Upper lobe of left lung (tissue), 4 donors: ENCODE measurements at regions not wholly inside any gene's neighbourhood (a gene's known extent, or its start where the extent isn't known, plus 50 kb on each side); places are given as distances from the start of the nearest gene placed in this dataset.

Source experiments
- POLR2A ChIP-seq, 4 donors: fragments of 450-650 bp; IDR thresholded peaks; one replicate each; pipeline ENCODE4 v1.5.1; 2016 to 2017; ENCODE audit warnings: antibody characterized with exemption in 4 of 4, mild to moderate bottlenecking in 2 of 4
- POLR2AphosphoS5 ChIP-seq, 2 donors: sonication (generic); formaldehyde crosslinking; IDR thresholded peaks; one replicate each; pipeline ENCODE4 v1.5.1; 2017; ENCODE audit warnings: antibody characterized with exemption in 2 of 2
- TF ChIP-seq, protein P1 (sequence below), 6 experiments: fragments of 450-650 bp in 4 of 6; fragments of 200-600 bp in 2 of 6; sonication (generic) in 2 of 6; IDR thresholded peaks; one replicate each; pipeline ENCODE4 v1.5.1; 2016 to 2019; ENCODE audit warnings: antibody characterized with exemption in 6 of 6

GRCh38 chr22:27673839-27674238 is 127.7 kb downstream of the MN1 start:
- TF ChIP-seq, protein P1, sequence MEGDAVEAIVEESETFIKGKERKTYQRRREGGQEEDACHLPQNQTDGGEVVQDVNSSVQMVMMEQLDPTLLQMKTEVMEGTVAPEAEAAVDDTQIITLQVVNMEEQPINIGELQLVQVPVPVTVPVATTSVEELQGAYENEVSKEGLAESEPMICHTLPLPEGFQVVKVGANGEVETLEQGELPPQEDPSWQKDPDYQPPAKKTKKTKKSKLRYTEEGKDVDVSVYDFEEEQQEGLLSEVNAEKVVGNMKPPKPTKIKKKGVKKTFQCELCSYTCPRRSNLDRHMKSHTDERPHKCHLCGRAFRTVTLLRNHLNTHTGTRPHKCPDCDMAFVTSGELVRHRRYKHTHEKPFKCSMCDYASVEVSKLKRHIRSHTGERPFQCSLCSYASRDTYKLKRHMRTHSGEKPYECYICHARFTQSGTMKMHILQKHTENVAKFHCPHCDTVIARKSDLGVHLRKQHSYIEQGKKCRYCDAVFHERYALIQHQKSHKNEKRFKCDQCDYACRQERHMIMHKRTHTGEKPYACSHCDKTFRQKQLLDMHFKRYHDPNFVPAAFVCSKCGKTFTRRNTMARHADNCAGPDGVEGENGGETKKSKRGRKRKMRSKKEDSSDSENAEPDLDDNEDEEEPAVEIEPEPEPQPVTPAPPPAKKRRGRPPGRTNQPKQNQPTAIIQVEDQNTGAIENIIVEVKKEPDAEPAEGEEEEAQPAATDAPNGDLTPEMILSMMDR (IDR thresholded peaks at IDR 0.05) = no peak
- TF ChIP-seq POLR2A (IDR thresholded peaks at IDR 0.05) = no peak
- no peak for TF ChIP-seq POLR2AphosphoS5 (IDR thresholded peaks at IDR 0.05)
